SW480 (cell line): ENCODE measurements at regions not wholly inside any gene's neighbourhood (a gene's known extent, or its start where the extent isn't known, plus 50 kb on each side); places are given as distances from the start of the nearest gene placed in this dataset.

Experiments
- DNase-seq: peaks from one replicate; pipeline ENCODE4 v3.0.0-alpha.2; 2016; ENCODE audit warnings: low spot score

DNA sequence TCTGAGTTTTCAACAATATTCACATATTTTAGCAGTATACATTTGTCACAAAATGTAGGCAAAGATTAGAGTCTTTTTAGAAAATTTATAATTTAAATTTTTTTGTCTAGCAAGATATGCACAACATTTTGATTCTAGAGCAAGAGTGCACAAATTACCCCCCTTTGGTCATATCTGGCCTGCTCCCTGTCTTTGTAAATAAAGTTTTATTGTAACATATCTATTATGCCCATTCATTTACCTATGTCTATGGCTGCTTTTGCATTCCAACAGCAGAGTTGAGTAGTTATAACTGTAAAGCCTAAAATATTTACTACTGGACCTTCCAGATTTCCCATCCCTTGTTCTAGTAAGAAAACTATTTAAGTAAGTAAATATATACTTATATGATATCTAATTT lies 430.7 kb downstream of the EDEM1 start:
- no peak for DNase-seq

DNA sequence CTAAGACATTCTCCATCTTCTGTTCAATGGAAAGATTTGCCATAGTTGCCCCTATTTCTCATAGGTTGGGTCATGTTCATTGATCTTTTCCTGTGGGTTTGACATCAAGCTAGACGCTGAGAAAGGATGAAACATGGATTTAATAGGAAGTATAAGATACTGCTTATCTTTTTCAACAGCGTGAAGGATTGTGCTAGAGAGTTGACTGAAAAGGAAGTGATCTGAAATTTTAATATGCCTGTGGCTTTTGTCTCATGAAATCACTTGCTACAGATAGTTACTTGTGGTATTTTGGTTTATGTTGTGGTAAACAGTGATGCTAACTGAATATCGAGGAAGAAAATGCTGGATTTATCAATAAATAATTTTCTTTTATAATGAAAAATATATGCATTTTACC lies 442.9 kb downstream of the EDEM1 start:
- DNase-seq: no peak

DNA sequence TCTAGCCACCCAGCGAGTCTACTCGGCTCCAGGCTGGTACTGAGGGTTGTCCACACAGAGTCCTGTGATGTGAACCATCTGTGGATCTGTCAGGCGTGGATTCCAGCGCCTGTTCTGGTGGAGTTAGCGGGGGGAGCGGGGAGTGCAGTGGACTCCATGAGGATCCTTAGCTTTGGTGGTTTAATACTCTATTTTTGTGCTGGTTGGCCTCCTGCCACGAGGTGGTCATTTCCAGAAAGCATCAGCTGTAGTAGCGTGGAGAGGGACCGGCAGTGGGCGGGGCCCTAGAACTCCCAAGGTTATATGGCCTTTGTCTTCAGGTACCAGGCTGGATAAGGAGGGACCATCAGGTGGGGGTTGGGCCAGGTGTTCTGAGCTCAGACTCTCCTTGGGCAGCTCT lies 446.5 kb downstream of the EDEM1 start:
- DNase-seq: no peak

DNA sequence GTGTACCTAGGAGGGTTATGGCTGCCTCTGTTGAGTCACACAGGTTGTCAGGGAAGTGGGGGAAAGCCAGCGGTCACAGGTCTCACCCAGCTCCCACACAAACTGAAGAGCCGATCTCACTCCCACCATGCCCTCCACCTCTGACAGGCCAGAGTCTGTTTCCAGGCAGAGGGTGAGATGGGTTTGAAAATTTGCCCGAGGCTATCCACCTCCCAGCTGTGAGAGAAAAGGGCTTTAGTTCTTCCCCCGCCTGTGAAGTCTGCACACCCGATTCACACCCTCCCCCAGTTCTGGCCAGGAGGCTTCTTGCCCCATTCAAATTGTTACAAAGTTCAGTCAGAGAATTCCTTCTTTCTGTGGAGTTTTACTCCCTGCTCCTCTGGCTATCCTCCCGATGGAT lies 446.9 kb downstream of the EDEM1 start:
- no peak for DNase-seq

GRCh38 chr3:5635746-5636145 lies 448.2 kb downstream of the EDEM1 start:
- DNase-seq: no peak

GRCh38 chr3:5638550-5638949 lies 451.0 kb downstream of the EDEM1 start:
- DNase-seq: no peak

GRCh38 chr3:5644773-5645670 lies 457.5 kb downstream of the EDEM1 start:
- DNase-seq: no peak

DNA sequence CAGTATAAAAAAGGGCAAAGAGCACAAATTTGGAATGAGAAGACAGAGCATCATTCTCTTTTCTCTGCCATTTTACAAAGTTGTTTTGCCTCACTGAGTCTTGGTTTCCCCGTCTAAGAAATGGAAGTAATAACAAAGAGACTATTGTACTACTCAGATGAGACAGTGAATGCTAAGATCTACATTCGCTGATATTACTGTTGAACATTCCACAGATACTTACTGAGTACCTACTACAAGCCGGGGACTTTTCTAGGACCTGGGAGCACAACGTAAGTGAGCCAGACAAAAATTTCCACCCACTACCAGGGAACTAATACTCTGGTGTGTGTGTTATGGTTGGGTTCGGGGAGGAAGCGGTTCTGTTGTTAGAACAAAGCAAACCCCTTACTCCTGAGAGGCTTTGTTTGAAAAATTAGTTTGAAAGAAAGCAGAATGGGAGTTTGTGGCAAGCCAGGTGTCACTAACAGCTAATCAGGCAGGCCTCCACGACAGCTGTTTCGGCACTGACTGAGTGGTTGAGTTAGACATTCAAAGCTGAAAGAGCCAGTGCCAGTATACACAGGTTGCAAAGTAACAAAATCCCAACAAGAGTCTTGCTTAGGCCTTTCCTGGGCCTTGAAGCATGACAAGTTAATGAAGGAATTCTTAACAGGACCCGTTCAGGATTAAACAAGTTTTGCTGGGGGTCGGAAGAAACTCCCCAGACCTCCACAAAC lies 458.3 kb downstream of the EDEM1 start:
- DNase-seq: no peak

DNA sequence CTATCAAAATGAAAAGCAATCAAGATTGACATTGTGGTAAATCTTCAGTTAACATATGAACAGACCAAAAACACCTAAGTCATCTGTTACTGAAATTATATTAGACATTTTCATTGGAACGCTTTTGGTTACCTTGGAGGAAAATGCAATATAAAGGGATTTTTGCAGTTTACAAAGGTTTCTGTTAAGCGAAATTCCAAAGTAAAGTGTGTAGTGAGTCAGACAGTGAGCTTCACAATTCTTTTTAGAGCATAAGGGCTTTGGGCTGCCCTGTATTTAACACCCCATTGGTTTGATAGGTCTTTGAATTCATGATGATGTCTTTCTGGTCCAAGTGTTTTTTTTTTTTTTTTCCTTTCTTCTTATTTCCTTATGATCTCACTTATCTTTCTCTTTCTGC lies 462.8 kb downstream of the EDEM1 start:
- DNase-seq: no peak

- DNase-seq: no peak
These were observed 463.8 kb downstream of the EDEM1 start for GRCh38 chr3:5651351-5651750.

- no peak for DNase-seq
These were observed 466.1 kb downstream of the EDEM1 start for GRCh38 chr3:5653426-5654143.

GRCh38 chr3:5657106-5657505 lies 469.6 kb downstream of the EDEM1 start:
- DNase-seq: no peak

- DNase-seq: no peak
These were observed 476.1 kb downstream of the EDEM1 start for GRCh38 chr3:5663601-5664000.

DNA sequence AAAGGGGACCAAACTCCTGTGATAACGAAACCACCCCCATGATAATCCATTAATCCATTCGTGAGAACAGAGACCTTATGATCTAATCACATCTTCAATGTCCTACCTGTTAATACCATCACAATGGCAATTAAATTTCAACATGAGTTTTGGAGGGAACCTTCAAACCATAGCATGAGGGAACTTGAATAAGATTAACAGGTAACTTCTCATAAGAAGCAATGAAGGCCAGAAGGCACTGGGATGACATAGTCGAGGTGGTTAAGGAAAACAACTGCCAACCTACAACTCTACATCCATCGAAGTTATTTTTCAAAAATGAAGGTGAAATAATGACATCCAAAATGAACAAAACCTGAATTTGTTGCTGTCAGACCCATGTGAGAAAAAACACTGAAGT lies 478.9 kb downstream of the EDEM1 start:
- DNase-seq: no peak

DNA sequence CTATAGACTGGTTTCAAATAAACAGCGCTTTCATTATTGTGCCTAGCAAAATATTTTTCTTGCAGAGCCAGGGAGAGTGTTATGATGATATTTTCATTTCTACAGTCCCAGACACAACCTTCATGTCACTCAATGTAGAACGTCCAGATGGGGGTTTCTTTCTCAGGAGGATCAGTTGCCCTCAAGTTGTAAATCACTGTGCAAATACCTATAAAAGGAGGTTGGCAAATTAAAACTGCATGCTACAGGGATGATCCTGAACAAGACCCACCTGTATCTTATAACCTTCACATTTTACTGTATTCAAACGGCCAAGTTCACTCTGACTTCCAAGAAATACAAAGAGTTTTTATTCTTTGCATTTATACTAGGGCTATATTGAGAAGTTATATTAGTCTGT lies 486.0 kb downstream of the EDEM1 start:
- no peak for DNase-seq

DNA sequence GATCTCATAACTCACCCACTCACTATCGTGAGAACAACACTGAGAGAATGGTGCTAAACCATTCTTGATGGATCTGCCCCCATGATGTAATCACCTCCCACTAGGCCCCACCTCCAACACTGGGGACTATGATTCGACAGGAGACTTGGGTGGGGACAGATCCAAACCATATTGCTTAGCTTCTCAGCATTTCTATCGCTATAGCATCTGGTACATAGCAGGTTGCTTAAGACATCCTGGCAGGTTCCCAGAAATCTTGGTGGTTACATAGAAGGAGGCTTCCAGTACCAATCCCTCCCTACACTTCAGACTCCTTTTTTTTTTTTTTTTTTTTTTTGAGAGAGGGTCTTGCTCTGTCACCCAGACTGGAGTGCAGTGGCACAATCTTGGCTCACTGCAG lies 487.8 kb downstream of the EDEM1 start:
- no peak for DNase-seq

DNA sequence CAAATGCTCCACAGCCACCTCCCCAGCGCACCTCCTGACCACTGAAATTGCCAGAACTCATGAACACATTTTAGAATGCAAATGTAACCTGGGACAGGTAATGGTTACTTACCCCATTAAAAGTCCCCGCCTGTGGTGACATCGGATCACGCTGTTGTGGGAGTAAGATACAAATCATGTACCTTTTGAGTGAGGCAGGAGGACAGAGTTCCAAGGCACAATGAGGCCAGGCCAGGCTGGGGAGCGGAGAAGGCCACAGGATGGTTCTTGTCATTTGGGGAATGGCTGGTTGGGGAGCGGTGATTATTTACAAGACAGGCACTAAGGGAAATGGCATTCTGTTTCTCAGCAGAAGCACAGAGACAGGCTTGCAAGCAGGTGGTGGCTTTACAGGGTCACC lies 490.0 kb downstream of the EDEM1 start:
- no peak for DNase-seq

DNA sequence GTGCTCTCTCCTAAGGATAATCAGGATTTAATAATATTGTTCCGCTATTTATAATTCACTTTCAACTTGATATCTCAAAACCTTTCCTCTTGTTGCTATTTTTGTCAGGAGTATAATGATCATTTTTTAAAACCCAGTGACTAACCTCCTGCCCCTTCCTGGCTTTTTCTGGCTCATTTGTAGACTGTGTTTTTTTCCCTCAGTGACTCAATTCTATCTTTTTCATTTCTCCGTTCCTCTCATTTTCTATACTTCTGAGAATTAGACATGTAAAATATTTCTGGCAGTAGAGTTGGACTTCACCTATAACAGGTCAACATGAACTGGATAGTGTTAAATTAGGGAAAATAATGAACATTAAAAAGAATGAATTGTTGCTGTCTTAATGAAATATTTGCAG lies 490.7 kb downstream of the EDEM1 start:
- no peak for DNase-seq

DNA sequence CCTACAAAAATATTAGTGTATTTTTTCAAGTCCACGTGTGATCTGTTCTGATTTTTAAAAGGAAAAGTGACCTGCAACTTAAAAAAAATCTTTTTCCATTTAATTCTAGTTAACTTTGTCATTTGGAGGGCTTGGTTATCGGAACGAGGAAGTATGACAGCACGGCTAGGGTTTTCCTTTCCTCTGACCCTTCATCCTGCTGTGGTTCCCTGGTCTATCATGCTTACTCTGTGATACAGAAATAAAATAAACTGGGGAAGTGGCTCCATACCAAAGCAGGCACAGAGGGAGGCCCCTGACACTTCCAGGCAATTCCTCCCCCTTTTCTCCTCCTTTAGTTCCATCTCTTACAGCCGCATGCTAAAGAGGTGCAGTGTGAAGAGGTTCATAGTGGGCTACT lies 491.3 kb downstream of the EDEM1 start:
- DNase-seq: no peak

DNA sequence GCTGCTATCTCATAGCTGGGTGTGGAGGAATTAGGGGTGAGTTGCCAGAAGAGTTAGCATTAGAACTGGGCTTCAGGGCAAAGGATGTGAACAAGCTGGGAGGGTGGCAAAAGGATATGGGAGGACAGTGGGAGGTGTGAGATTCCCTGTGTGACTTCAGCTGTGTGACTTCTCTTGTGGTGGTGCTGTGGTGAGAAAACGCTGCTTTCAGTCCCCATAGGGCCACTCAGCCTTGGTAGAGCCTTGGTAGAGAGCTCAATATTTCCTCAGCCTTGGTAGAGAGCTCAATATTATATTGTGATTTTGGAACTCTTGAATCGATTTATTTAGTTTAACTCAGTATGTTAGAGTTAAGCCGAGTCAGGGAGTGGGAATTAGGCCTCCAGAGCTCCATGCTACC lies 499.7 kb downstream of the EDEM1 start:
- no peak for DNase-seq

DNA sequence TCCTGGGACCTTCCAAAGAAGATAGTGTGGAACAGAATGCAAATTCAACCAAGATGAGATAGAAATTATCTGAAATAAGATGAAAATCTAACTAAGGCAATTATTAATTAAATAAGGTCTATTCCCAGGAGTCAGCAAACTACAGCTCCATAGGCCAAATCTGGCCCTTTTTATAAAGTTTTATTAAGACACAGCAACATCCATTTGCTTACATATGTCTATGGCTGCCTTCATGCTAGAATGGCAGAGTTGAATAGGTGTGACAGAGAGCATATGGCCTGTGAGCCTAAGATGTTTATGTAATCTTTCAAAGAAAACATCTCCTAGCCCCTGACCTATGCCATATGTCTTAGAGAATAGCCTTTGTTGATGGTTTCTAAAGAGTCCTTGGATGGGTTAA lies 503.0 kb downstream of the EDEM1 start:
- no peak for DNase-seq

DNA sequence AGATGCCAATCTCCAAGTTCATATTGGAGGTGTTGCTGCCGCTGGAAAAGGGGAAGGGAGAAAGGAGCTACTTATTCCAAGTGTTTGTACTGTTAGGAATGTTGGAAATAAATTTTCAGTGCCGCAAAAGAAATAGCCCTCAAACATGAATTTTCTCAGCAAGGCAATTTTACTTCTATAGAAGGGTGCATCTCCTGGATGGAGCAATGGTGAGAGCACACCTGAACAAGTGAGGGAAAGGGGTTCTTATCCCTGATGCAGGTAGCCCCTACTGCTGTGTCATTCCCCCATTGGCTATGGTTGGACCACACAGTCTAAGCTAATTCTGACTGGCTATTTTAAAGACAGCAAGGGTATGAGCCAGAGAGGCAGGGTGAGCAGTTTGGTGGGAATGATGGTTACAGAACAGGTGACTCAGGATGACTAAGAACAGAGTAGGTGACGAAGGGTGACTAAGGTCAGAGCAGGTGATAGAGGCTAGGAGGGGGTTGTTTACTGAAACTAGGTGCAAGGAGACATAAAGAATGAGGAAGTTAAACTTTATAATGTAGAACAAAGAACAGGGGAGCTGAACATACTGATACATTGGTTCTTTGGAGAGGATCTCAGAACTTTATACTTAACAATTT lies 503.5 kb downstream of the EDEM1 start:
- DNase-seq: no peak
